SK-N-MC (cell line): ENCODE measurements at regions not wholly inside any gene's neighbourhood (a gene's known extent, or its start where the extent isn't known, plus 50 kb on each side); places are given as distances from the start of the nearest gene placed in this dataset.

Experiments used
- DNase-seq: peaks from one replicate; pipeline ENCODE4 v3.0.0-alpha.2; 2011; ENCODE audit warnings: low read depth, low spot score
- H3K27ac ChIP-seq: fragments of 200-600 bp; sonication (generic); 2 replicates; pipeline ENCODE4 v1.5.1; 2016; ENCODE audit warnings: mixed run types
- H3K36me3 ChIP-seq: fragments of 200-600 bp; sonication (generic); 2 replicates; pipeline ENCODE4 v1.6.1; 2017; ENCODE audit warnings: antibody characterized with exemption, low read length, mixed read lengths; ENCODE audit not compliant: insufficient read depth
- H3K4me3 ChIP-seq: fragments of 200-600 bp; sonication (generic); 2 replicates; pipeline ENCODE4 v1.5.1; 2016
- H3K9ac ChIP-seq: fragments of 200-600 bp; sonication (generic); 2 replicates; pipeline ENCODE4 v1.8.0; 2017; ENCODE audit warnings: mixed run types, mixed read lengths; ENCODE audit not compliant: insufficient read length
- H3K9me3 ChIP-seq: fragments of 200-600 bp; sonication (generic); 2 replicates; pipeline ENCODE4 v1.6.1; 2017; ENCODE audit warnings: low read depth, mild to moderate bottlenecking, antibody characterized with exemption, low read length, moderate library complexity, mixed read lengths
- EZH2 ChIP-seq: fragments of 200-600 bp; sonication (generic); IDR thresholded peaks from one replicate; pipeline ENCODE4 v1.6.1; 2017; ENCODE audit warnings: antibody characterized with exemption
- FOXP2 ChIP-seq: optimal IDR thresholded peaks from 2 replicates; pipeline ENCODE3; 2011; ENCODE audit warnings: mild to moderate bottlenecking, moderate library complexity; ENCODE audit not compliant: insufficient read depth; ENCODE audit errors: extremely low read length, control extremely low read depth
- POLR2AphosphoS5 ChIP-seq: IDR thresholded peaks from 2 replicates; pipeline ENCODE4 v1.6.1; 2012; ENCODE audit warnings: mild to moderate bottlenecking, low read depth, low read length, borderline replicate concordance

GRCh38 chr11:128297805-128298204 lies 289.6 kb downstream of the ETS1 start:
- Histone ChIP-seq H3K9me3 (no peaks in the 10 kb centered on the region), H3K9ac (no peak overlapping the region), H3K4me3 (no peak overlapping the region), H3K27ac (no peak overlapping the region), H3K36me3 (no peaks in the 10 kb centered on the region)
- no peak for DNase-seq
- TF ChIP-seq POLR2AphosphoS5, result no peak
- TF ChIP-seq FOXP2, result no peak
- no peak for TF ChIP-seq EZH2

DNA sequence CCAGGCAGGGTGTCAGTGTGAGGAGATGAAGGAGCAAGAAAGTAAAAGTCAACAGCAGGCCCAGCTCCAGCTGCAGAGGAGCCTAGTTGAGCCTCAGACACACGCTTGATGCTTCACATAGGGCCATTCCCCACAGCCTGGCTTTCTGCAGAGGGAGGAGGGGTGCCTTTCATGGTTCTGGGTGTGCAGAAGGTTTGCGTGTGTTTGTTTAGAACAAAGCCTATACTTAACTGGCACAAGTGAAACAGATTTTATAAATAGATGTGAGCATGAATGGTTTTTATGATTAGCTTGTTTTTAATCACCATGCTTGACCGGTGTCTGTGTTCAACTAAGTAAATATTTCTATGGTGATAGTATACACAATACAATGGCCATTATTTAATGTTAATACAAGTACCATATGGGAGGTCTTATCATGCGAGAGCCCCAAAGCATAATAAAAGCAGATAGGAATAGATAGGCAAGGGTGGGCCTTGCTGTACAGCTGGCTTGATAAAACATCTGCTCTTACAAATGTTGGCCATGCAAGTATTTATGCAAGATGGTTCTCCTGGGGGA lies 290.2 kb downstream of the ETS1 start:
- Histone ChIP-seq H3K9me3 (no peaks in the 10 kb centered on the region), H3K27ac (no peak overlapping the region), H3K36me3 (no peaks in the 10 kb centered on the region), H3K9ac (no peak overlapping the region), H3K4me3 (no peak overlapping the region)
- no peak for DNase-seq
- TF ChIP-seq FOXP2, result no peak
- no peak for TF ChIP-seq EZH2
- TF ChIP-seq POLR2AphosphoS5, result no peak

DNA sequence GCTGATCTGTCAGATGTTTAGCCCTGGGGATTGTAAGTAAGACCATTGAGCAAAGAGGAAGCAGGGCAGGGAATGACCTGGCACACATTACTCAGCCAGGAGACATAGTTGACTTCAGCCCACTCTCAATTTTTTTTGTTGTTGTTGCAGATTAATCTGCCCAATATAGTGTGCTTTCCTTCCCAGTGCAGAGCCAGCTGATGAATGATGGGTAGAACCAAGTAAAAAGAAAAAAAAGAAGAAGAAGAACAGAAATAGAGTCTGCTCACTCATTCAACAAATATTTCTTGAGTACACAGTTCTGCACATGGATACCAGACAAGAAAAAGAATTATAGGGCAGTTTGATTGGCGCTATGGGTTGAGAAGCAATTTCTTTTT lies 292.7 kb downstream of the ETS1 start:
- Histone ChIP-seq H3K9me3 (no peaks in the 10 kb centered on the region), H3K4me3 (no peak overlapping the region), H3K36me3 (no peaks in the 10 kb centered on the region), H3K27ac (no peak overlapping the region), H3K9ac (no peak overlapping the region)
- TF ChIP-seq FOXP2, result no peak
- TF ChIP-seq POLR2AphosphoS5, result no peak
- no peak for TF ChIP-seq EZH2
- no peak for DNase-seq

GRCh38 chr11:128294001-128294670 lies 293.2 kb downstream of the ETS1 start:
- Histone ChIP-seq H3K27ac (no peak overlapping the region), H3K36me3 (no peaks in the 10 kb centered on the region), H3K9ac (no peak overlapping the region), H3K9me3 (no peaks in the 10 kb centered on the region), H3K4me3 (no peak overlapping the region)
- TF ChIP-seq FOXP2 (no peak), POLR2AphosphoS5 (no peak), EZH2 (no peak)
- DNase-seq, result no peak

GRCh38 chr11:128291835-128292234 lies 295.5 kb downstream of the ETS1 start:
- no peak for DNase-seq
- Histone ChIP-seq H3K9me3 (no peaks in the 10 kb centered on the region), H3K9ac (no peak overlapping the region), H3K27ac (no peak overlapping the region), H3K4me3 (no peak overlapping the region), H3K36me3 (no peaks in the 10 kb centered on the region)
- TF ChIP-seq EZH2, result no peak
- no peak for TF ChIP-seq POLR2AphosphoS5
- TF ChIP-seq FOXP2, result no peak

GRCh38 chr11:128291007-128291406 lies 296.4 kb downstream of the ETS1 start:
- TF ChIP-seq POLR2AphosphoS5 (no peak), EZH2 (no peak), FOXP2 (no peak)
- no peak for DNase-seq
- H3K9ac ChIP-seq, result no peak overlapping the region

GRCh38 chr11:128290106-128290840 lies 297.1 kb downstream of the ETS1 start:
- Histone ChIP-seq H3K4me3 (no peak overlapping the region), H3K36me3 (no peaks in the 10 kb centered on the region), H3K9me3 (no peaks in the 10 kb centered on the region), H3K9ac (no peak overlapping the region), H3K27ac (no peak overlapping the region)
- no peak for TF ChIP-seq FOXP2
- no peak for TF ChIP-seq EZH2
- TF ChIP-seq POLR2AphosphoS5, result no peak
- peak; percentile 12 for DNase-seq

More at GRCh38 chr11:128291007-128291406, 296.4 kb downstream of the ETS1 start:
- Histone ChIP-seq H3K9me3 (no peaks in the 10 kb centered on the region), H3K27ac (no peak overlapping the region), H3K36me3 (no peaks in the 10 kb centered on the region), H3K4me3 (no peak overlapping the region)

DNA sequence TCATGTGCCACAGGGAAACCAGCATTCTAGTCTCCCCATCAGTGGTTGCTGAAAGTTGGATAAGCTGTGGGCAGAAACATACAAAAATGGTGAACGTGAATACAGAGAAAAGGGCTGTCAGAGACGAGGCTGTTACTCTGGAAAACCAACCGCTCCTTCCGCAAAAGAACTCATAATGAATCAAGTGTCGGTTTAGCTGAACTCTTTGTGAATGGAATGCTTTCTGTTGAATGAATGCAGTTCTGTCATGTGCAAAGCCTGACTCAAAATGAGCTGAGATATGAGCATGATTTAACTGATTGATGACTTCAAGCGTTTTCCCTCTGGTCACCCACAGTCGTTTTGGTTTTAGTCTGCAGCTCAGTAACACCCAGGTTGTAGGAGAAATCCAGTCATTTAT lies 298.3 kb downstream of the ETS1 start:
- H3K9ac ChIP-seq, result no peak overlapping the region
- H3K9me3 ChIP-seq, result no peaks in the 10 kb centered on the region
- DNase-seq, result no peak
- TF ChIP-seq FOXP2, result no peak
- TF ChIP-seq EZH2, result no peak
- TF ChIP-seq POLR2AphosphoS5, result no peak
- no peak overlapping the region for H3K27ac ChIP-seq
- no peaks in the 10 kb centered on the region for H3K36me3 ChIP-seq
- H3K4me3 ChIP-seq, result no peak overlapping the region
